ENCODE measurements at regions not wholly inside any gene's neighbourhood (a gene's known extent, or its start where the extent isn't known, plus 50 kb on each side); places are given as distances from the start of the nearest gene placed in this dataset.

- intact Hi-C loops (cut with DNase I; ENCODE audit: low total_unique reads), result loop anchor here (5.0 to 10.0 kb wide), 2 partner anchors 91 to 278 kb away; no protein-coding TSS in a partner anchor
- H3K9me3 ChIP-seq, result no peaks in the 10 kb centered on the region
- peaks cover 0 to 6% (median 0%) of the 10 kb centered on the region in 6 donors for H3K4me1 ChIP-seq
- H3K27ac ChIP-seq, result no peak overlapping the region
- H3K27me3 ChIP-seq (replicated peaks in 1 of 7), result no peaks in the 10 kb centered on the region
- H3K36me3 ChIP-seq, result no peaks in the 10 kb centered on the region
- DNase-seq, result no peak
- TF ChIP-seq POLR2A (IDR thresholded peaks at IDR 0.05) (no peak), POLR2AphosphoS5 (IDR thresholded peaks at IDR 0.05) (no peak)
- TF ChIP-seq, protein P1, sequence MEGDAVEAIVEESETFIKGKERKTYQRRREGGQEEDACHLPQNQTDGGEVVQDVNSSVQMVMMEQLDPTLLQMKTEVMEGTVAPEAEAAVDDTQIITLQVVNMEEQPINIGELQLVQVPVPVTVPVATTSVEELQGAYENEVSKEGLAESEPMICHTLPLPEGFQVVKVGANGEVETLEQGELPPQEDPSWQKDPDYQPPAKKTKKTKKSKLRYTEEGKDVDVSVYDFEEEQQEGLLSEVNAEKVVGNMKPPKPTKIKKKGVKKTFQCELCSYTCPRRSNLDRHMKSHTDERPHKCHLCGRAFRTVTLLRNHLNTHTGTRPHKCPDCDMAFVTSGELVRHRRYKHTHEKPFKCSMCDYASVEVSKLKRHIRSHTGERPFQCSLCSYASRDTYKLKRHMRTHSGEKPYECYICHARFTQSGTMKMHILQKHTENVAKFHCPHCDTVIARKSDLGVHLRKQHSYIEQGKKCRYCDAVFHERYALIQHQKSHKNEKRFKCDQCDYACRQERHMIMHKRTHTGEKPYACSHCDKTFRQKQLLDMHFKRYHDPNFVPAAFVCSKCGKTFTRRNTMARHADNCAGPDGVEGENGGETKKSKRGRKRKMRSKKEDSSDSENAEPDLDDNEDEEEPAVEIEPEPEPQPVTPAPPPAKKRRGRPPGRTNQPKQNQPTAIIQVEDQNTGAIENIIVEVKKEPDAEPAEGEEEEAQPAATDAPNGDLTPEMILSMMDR (IDR thresholded peaks at IDR 0.05 in 8 of 11, conservative IDR thresholded peaks at IDR 0.05 in 3 of 11), result no peak
- no peak overlapping the region for H3K4me3 ChIP-seq
Measured at GRCh38 chr5:36416605-36417004, 114.9 kb upstream of the RANBP3L start.

- H3K4me3 ChIP-seq, result no peak overlapping the region
- H3K9me3 ChIP-seq, result no peaks in the 10 kb centered on the region
- no peak for DNase-seq
- 63 to 80% (median 71%) methylated on average over 3 of the region's 3 CpGs for WGBS, 5 donors
- no peaks in the 10 kb centered on the region for H3K36me3 ChIP-seq
- H3K27ac ChIP-seq, result no peak overlapping the region
- H3K4me1 ChIP-seq, result peaks cover 0 to 6% (median 0%) of the 10 kb centered on the region in 6 donors
- intact Hi-C loops (cut with DNase I; ENCODE audit: low total_unique reads), result loop anchor here (5.0 to 10.0 kb wide), 2 partner anchors 90 to 278 kb away; no protein-coding TSS in a partner anchor
- TF ChIP-seq POLR2A (IDR thresholded peaks at IDR 0.05), result no peak
- TF ChIP-seq, protein P1 (IDR thresholded peaks at IDR 0.05 in 8 of 11, conservative IDR thresholded peaks at IDR 0.05 in 3 of 11), result no peak
- no peaks in the 10 kb centered on the region for H3K27me3 ChIP-seq (replicated peaks in 1 of 7)
Measured at GRCh38 chr5:36417221-36417620, 115.5 kb upstream of the RANBP3L start.

DNA sequence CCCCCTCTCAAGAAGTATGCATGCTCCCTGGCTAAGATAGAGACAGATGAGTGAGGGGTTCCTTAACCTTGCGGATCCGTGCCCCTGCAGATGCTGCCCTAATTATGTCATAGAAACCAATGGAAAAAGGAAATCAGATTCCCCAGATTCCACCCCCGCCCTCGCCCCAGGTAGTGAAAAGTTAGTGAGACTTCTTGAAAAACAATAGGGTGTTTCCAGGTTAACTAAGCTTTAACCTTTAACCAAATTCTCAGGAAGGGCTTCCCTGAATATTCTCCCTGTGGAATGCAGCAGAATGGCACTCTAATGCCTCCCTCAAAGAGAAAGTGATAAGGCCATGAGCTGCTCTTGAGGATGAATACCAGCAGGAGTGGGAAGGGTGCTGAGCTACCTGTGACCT is 116.0 kb upstream of the RANBP3L start:
- no peaks in the 10 kb centered on the region for H3K9me3 ChIP-seq
- peaks cover 0 to 6% (median 0%) of the 10 kb centered on the region in 6 donors for H3K4me1 ChIP-seq
- WGBS, 5 donors, result 70 to 81% (median 77%) methylated on average over 4 of the region's 4 CpGs
- H3K27ac ChIP-seq, result no peak overlapping the region
- no peak overlapping the region for H3K4me3 ChIP-seq
- TF ChIP-seq, protein P1 (IDR thresholded peaks at IDR 0.05 in 8 of 11, conservative IDR thresholded peaks at IDR 0.05 in 3 of 11), result no peak
- TF ChIP-seq POLR2A (IDR thresholded peaks at IDR 0.05) (no peak), POLR2AphosphoS5 (IDR thresholded peaks at IDR 0.05) (no peak)
- no peak for DNase-seq
- intact Hi-C loops (cut with DNase I; ENCODE audit: low total_unique reads), result loop anchor here (5.0 to 10.0 kb wide), 2 partner anchors 90 to 277 kb away; no protein-coding TSS in a partner anchor
- no peaks in the 10 kb centered on the region for H3K36me3 ChIP-seq
- H3K27me3 ChIP-seq (replicated peaks in 1 of 7), result no peaks in the 10 kb centered on the region

DNA sequence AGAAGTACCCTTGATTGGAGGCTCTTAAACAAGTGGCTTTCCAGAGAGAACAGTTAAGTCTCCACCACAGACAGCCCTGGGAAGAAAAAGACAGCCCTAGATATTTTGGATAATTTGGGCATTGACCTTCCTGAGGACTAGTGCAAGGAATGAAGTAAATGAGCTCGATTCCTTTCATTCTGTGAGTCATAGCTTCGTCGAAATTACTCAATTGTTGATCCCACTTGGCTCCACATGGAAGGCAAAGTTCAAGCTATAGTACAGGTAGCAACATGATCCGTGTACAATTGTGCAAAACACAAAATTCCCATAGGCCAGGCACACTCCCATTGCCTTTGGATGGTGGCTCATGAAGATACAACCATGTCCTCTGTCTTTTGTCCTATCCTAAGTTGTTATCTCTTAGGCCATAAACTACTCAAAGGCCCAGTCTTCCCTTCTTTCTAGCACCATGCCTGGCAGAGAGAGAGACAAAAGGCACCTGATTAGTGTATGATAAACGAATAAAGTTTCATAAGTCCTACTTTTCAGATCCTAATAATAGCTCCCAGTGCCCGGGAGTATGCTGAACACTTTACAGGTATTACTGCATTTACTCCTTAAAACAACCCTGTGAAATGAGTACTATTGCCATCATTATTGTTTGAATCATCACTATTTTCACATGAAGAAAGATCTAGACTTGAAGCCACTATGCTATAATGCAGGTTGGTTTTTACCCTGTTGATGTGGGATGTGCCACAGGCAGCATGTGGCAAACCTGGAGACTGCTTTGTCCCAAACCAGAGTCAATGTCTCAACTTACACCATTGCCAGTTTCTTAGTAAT is 116.7 kb upstream of the RANBP3L start:
- intact Hi-C loops (cut with DNase I; ENCODE audit: low total_unique reads), result loop anchor here (5.0 to 10.0 kb wide), 2 partner anchors 89 to 276 kb away; no protein-coding TSS in a partner anchor
- TF ChIP-seq POLR2AphosphoS5 (IDR thresholded peaks at IDR 0.05), result no peak
- no peak for TF ChIP-seq POLR2A (IDR thresholded peaks at IDR 0.05)
- TF ChIP-seq, protein P1 (IDR thresholded peaks at IDR 0.05 in 8 of 11, conservative IDR thresholded peaks at IDR 0.05 in 3 of 11), result no peak
- DNase-seq, result no peak
- no peak overlapping the region for H3K4me3 ChIP-seq
- no peaks in the 10 kb centered on the region for H3K36me3 ChIP-seq
- H3K9me3 ChIP-seq, result no peaks in the 10 kb centered on the region
- 80 to 89% (median 84%) methylated on average over 6 of the region's 6 CpGs for WGBS, 5 donors
- no peak overlapping the region for H3K27ac ChIP-seq
- H3K4me1 ChIP-seq, result peaks cover 0 to 6% (median 0%) of the 10 kb centered on the region in 6 donors
- no peaks in the 10 kb centered on the region for H3K27me3 ChIP-seq (replicated peaks in 1 of 7)

Measured in spleen (tissue), 11 donors.